AG04449 (cell line): ENCODE measurements at regions not wholly inside any gene's neighbourhood (a gene's known extent, or its start where the extent isn't known, plus 50 kb on each side); places are given as distances from the start of the nearest gene placed in this dataset.
"Not testable (repeated sequence)": the region's sequence is repeated elsewhere in the genome, so short reads cannot be mapped to it uniquely, and the experiment has no call there.

Source experiments
- CTCF ChIA-PET: fragments of 350-600 bp; formaldehyde crosslinking; extraction: SDS; loops from one replicate; lab custom pipeline; 2021; ENCODE audit warnings: antibody characterized with exemption; lab: Yijun Ruan, JAX
- POLR2A ChIA-PET: fragments of 400-600, 350-600 bp; formaldehyde crosslinking; extraction: SDS; loops from one replicate; lab custom pipeline; 2020; ENCODE audit warnings: antibody characterized with exemption, inconsistent platforms; lab: Yijun Ruan, JAX
- DNase-seq: peaks from one replicate; pipeline ENCODE4 v3.0.0-alpha.2; 2010; ENCODE audit warnings: low read depth, low spot score
- H3K4me3 ChIP-seq: 2 replicates; pipeline ENCODE4 v1.5.1; 2011; ENCODE audit warnings: low read depth, mild to moderate bottlenecking, control low read depth, low read length
- TF ChIP-seq, protein P1 (sequence below): IDR thresholded peaks from one replicate; pipeline ENCODE4 v1.5.1; 2011; ENCODE audit warnings: mild to moderate bottlenecking, moderate library complexity, low read length, control low read depth, inconsistent platforms; ENCODE audit not compliant: insufficient read depth; ENCODE audit errors: missing control alignments

DNA sequence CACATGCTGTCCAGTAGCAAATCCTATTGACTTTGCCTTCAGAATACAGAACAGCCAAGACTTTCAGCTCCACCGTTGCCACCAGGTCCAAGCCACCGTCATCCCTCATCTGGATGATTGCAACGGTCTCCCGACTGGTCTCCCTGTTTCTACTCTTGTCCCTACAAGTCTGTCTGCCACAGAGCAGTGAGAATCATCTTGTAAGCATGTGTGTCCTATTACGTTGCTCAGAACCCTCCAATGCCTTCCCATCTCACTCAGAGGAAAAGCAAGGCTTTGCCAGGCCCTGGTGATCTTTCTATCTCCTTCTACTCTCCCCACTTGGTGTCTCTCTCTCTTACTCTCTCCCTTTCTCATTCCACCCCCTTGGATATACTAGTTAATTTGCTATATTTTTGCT lies 76.7 kb upstream of the GDNF start:
- ChIA-PET CTCF (no interaction called here), POLR2A (no interaction called here)

DNA sequence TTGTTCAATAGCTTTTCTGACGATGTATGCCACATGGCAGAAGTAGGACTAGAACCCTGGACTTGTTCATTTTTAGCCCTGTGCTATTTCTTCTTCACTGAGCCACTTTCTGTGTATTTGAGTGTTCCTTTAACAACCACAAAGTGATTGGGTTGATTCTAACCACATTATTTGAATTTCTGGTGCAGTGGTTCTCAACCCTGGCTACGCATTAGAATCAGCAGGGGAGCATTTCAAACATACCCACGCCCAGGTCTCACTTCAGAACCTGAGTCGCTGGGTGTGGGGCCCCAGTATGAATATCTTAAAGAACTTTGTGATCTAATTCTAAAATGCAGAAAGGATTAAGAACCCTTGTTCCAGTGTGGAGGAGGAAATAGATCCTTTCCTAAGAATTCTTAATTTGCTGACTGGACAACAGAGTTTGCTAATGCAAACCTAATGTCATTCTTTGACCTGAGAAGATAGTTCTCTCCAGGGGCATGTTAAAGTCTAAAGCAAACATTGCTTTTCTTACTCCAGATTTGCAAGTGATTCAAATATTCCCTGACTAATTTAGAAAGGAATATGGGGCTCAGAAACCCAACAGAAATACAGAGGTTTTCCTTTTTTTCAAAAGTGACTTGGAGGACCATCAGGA lies 75.4 kb upstream of the GDNF start:
- ChIA-PET CTCF (interaction anchor here (1.1 kb wide), 1 partner anchor 503 kb away, joined by 4 read pairs; no protein-coding TSS in a partner anchor), POLR2A (no interaction called here)
- no peak overlapping the region for H3K4me3 ChIP-seq
- TF ChIP-seq, protein P1, sequence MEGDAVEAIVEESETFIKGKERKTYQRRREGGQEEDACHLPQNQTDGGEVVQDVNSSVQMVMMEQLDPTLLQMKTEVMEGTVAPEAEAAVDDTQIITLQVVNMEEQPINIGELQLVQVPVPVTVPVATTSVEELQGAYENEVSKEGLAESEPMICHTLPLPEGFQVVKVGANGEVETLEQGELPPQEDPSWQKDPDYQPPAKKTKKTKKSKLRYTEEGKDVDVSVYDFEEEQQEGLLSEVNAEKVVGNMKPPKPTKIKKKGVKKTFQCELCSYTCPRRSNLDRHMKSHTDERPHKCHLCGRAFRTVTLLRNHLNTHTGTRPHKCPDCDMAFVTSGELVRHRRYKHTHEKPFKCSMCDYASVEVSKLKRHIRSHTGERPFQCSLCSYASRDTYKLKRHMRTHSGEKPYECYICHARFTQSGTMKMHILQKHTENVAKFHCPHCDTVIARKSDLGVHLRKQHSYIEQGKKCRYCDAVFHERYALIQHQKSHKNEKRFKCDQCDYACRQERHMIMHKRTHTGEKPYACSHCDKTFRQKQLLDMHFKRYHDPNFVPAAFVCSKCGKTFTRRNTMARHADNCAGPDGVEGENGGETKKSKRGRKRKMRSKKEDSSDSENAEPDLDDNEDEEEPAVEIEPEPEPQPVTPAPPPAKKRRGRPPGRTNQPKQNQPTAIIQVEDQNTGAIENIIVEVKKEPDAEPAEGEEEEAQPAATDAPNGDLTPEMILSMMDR = no peak
- no peak for DNase-seq

More for the DNA sequence above, 76.7 kb upstream of the GDNF start:
- TF ChIP-seq, protein P1 = no peak
- no peak for DNase-seq
- no peak overlapping the region for H3K4me3 ChIP-seq

DNA sequence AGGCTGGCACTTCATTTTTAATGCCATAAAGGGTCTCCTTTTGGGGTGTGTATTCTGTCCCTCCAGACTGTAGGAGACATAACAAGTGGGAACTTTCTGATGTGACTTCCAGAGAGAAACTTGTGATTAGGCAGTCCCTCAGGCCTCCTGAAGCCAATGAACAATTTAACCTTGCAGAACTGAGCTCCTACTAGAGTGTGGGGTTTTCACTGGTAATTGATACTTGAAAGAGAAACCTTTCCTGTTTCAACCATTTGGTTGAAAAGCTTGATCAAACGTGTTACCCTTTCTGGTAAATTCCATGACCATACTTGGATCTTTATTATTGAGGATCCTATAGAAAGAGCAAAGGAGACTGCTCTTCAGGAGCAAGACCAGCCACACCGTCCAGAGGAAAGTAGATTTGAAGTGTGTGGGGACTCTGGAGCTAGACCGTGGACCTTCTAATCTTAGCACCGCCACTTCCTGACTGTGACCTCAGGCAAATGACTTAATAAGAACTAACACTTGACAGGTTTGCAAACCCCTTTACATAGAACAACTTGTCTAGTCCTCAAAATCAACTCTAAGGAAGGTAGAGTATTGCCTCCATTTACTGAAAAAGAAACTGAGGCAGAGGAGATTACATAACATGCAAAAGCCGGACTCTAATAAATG lies 69.9 kb upstream of the GDNF start:
- POLR2A ChIA-PET = not testable (repeated sequence)

DNA sequence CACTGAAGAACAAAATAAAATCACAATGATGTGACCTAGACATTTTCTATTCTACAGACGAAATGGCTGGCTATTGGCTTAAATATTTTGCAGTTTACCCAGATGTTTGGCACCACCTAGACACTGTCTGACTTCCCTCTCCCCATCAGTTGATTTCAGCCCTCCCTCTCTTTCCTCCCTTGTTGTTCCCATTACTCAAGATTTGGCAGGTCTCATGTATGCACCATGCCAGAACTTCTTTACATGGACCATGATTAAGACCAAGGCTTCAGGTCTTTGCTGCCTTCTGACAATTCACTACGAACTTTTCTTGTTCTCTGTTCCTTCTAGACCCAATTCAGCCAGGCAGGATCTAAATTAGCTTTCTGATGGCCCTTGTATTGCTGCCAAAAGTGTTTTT lies 66.6 kb upstream of the GDNF start:
- TF ChIP-seq, protein P1 = no peak
- CTCF ChIA-PET = no interaction called here
- no peak for DNase-seq
- POLR2A ChIA-PET = no interaction called here
- no peak overlapping the region for H3K4me3 ChIP-seq

More for the DNA sequence above, 69.9 kb upstream of the GDNF start:
- DNase-seq, CTCF ChIA-PET, H3K4me3 ChIP-seq: not testable (repeated sequence)

DNA sequence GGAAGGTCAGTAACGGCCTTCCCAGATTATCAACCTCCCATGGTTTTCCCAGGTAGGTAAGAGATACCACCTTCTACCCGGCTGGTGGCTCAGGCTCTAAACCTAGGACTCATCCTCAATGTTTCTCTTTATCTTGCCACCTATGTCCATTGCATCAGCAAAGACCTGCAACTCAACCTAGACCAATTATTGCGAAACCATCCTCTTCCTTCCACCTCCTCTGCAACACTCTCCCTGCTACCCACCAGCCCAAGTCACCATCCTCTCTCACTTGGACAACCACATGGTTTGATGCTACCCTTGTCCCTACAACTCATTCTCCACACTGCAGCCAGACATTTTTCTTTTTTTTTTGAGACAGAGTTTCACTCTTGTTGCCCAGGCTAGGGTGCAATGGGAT lies 65.4 kb upstream of the GDNF start:
- H3K4me3 ChIP-seq = no peak overlapping the region
- CTCF ChIA-PET = no interaction called here
- POLR2A ChIA-PET = no interaction called here
- TF ChIP-seq, protein P1 = no peak
- DNase-seq = no peak

DNA sequence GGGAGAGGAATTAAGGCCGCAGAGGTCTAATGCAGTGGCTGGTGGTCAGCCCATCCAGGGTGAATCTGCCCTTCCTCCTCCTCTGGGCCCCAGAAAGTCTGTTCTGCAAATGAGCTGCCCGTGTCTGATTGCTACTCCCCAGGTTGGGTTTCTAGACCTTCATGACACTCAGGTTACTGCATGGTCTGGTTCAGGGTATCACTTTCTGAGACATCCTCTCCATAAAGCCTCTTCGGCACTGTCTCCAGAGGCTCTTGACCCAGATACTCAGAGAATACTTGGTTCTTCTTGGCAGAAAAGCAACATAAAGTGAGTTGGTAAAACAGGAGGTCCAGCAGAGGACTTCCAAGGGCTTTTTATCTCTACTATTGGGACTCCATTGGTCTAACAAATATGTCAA lies 62.5 kb upstream of the GDNF start:
- TF ChIP-seq, protein P1 = no peak
- DNase-seq = no peak
- POLR2A ChIA-PET = no interaction called here
- H3K4me3 ChIP-seq = no peak overlapping the region
- CTCF ChIA-PET = no interaction called here
